ENCODE measurements at regions not wholly inside any gene's neighbourhood (a gene's known extent, or its start where the extent isn't known, plus 50 kb on each side); places are given as distances from the start of the nearest gene placed in this dataset.

GRCh38 chr7:46515844-46516590 lies 594.9 kb upstream of the IGFBP3 start:
- 36 to 50% methylated on average over 1 of the region's 1 CpG for WGBS, 2 donors
- no peak for DNase-seq

DNA sequence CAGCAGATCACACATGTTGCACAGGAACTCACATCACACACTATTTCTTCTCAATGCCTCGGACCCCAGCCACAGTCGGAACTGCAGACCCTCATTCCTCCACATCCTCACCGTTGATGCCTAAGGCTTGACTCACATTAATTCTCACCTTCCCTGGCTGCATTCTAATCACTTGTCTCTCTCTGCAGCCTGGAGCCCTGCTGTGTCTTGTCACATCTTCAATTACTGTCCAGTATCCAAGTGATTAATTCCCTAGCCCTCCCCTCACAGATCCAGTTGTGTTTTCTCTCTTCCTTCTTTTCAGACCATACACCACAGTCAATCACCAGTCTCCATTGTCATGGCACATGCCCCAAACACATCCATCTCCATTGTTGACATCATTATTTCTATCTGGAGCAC lies 592.4 kb upstream of the IGFBP3 start:
- H3K36me3 ChIP-seq (replicated peaks in 1 of 2; ENCODE audit: insufficient read depth in 1 of 2, low read depth in 2 of 2): no peaks in the 10 kb centered on the region
- ATAC-seq (no peak), DNase-seq (no peak)
- H3K27ac ChIP-seq: no peak overlapping the region
- 46 to 60% methylated on average over 3 of the region's 3 CpGs for WGBS, 2 donors
- no peaks in the 10 kb centered on the region for H3K9me3 ChIP-seq
- no peaks in the 10 kb centered on the region for H3K4me1 ChIP-seq
- no peaks in the 10 kb centered on the region for H3K27me3 ChIP-seq
- intact Hi-C loops (cut with DNase I): no loop called here
- TF ChIP-seq, protein P1, sequence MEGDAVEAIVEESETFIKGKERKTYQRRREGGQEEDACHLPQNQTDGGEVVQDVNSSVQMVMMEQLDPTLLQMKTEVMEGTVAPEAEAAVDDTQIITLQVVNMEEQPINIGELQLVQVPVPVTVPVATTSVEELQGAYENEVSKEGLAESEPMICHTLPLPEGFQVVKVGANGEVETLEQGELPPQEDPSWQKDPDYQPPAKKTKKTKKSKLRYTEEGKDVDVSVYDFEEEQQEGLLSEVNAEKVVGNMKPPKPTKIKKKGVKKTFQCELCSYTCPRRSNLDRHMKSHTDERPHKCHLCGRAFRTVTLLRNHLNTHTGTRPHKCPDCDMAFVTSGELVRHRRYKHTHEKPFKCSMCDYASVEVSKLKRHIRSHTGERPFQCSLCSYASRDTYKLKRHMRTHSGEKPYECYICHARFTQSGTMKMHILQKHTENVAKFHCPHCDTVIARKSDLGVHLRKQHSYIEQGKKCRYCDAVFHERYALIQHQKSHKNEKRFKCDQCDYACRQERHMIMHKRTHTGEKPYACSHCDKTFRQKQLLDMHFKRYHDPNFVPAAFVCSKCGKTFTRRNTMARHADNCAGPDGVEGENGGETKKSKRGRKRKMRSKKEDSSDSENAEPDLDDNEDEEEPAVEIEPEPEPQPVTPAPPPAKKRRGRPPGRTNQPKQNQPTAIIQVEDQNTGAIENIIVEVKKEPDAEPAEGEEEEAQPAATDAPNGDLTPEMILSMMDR (IDR thresholded peaks at IDR 0.05): no peak
- TF ChIP-seq POLR2A (IDR thresholded peaks at IDR 0.05): no peak
- H3K4me3 ChIP-seq: no peak overlapping the region

More at GRCh38 chr7:46515844-46516590, 594.9 kb upstream of the IGFBP3 start:
- H3K9me3 ChIP-seq: no peaks in the 10 kb centered on the region
- H3K36me3 ChIP-seq (replicated peaks in 1 of 2; ENCODE audit: insufficient read depth in 1 of 2, low read depth in 2 of 2): no peaks in the 10 kb centered on the region
- intact Hi-C loops (cut with DNase I): no loop called here
- H3K27ac ChIP-seq: no peak overlapping the region
- TF ChIP-seq POLR2A (IDR thresholded peaks at IDR 0.05): no peak
- TF ChIP-seq, protein P1 (IDR thresholded peaks at IDR 0.05): no peak
- ATAC-seq: no peak
- no peaks in the 10 kb centered on the region for H3K27me3 ChIP-seq
- H3K4me3 ChIP-seq: no peak overlapping the region
- no peaks in the 10 kb centered on the region for H3K4me1 ChIP-seq

DNA sequence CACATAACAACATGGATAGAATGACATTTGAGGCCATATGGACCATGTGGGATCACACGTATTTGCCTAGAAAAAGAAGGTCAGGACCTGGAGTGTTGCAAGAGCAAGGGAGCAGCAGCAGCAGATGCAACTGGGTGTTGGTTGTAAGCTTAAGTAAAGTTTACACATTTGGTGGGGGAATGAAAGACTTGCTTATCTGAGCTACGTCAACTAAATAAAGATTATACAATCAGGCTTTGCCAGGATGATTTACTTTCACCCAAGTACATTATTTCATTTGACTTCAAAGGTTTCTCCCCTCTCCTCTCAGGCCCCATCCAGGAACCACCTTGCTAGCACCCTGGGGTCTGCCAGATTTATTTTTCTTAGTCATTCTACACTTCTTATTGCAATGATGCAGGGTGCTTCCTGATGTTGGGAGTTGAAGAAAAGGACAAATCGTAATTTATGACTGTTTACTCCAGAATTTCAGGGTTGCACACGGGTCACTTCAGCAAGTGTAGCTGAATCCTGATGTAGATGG lies 591.9 kb upstream of the IGFBP3 start:
- no peak overlapping the region for H3K27ac ChIP-seq
- H3K27me3 ChIP-seq: no peaks in the 10 kb centered on the region
- no peaks in the 10 kb centered on the region for H3K9me3 ChIP-seq
- no peak for DNase-seq
- no peaks in the 10 kb centered on the region for H3K4me1 ChIP-seq
- no peak overlapping the region for H3K4me3 ChIP-seq
- H3K36me3 ChIP-seq (replicated peaks in 1 of 2; ENCODE audit: insufficient read depth in 1 of 2, low read depth in 2 of 2): no peaks in the 10 kb centered on the region
- no peak for TF ChIP-seq POLR2A (IDR thresholded peaks at IDR 0.05)
- TF ChIP-seq, protein P1 (IDR thresholded peaks at IDR 0.05): no peak
- intact Hi-C loops (cut with DNase I): no loop called here
- ATAC-seq: no peak
- WGBS, 2 donors: 27 to 37% methylated on average over 4 of the region's 4 CpGs

DNA sequence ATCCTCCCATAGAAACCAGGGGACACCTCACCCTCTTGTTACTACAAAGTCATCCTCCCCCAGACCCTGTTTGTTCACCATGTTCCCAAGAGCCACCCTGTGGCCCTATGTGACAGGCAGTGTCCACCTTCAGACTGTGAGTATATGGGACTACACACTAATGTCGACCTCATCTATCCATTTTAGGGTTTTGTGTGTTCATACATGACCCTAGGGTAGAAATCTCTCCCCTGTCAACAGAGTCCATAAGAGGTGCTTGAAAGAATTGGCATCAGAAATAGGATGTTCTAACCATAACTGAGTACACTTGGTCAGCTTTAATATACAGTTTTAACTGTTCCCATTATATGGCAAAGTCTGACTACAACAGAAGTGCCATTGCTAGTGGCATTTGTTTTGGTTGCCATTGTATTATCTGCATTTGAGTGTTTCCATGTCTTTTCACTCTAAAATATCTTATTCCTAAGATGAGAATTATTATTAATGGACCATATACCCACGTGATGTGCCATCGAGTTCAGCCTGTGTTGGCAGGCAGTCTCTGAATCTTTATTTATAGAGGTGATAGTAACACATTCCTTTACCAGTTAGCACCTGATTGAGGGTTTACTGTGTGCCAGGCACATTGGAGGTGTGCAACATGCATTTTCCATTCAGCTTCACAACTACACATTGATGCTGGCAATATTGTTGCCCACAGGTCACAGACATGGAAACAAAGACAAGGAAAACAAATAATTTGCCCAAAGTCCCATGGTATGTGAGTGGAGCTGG lies 590.6 kb upstream of the IGFBP3 start:
- no peak for DNase-seq
- H3K36me3 ChIP-seq (replicated peaks in 1 of 2; ENCODE audit: insufficient read depth in 1 of 2, low read depth in 2 of 2): no peaks in the 10 kb centered on the region
- H3K27ac ChIP-seq: no peak overlapping the region
- no peak for ATAC-seq
- WGBS, 2 donors: 46 to 59% methylated on average over 3 of the region's 3 CpGs
- no peaks in the 10 kb centered on the region for H3K4me1 ChIP-seq
- intact Hi-C loops (cut with DNase I): no loop called here
- TF ChIP-seq, protein P1 (IDR thresholded peaks at IDR 0.05): no peak
- no peak for TF ChIP-seq POLR2A (IDR thresholded peaks at IDR 0.05)
- H3K9me3 ChIP-seq: no peaks in the 10 kb centered on the region
- H3K4me3 ChIP-seq: no peak overlapping the region
- no peaks in the 10 kb centered on the region for H3K27me3 ChIP-seq
